KMS-11 (cell line): ENCODE measurements at regions not wholly inside any gene's neighbourhood (a gene's known extent, or its start where the extent isn't known, plus 50 kb on each side); places are given as distances from the start of the nearest gene placed in this dataset.

Experiments used
- H2AFZ ChIP-seq: fragments of 200-600 bp; sonication (generic); 2 replicates; pipeline ENCODE4 v1.6.1; 2016; ENCODE audit warnings: antibody characterized with exemption, mixed run types, low read depth
- H3K27ac ChIP-seq: fragments of 200-600 bp; sonication (generic); 2 replicates; pipeline ENCODE4 v1.6.1; 2016; ENCODE audit warnings: mild to moderate bottlenecking, mixed run types
- H3K27me3 ChIP-seq: fragments of 200-600 bp; sonication (generic); 2 replicates; pipeline ENCODE4 v1.6.1; 2017; ENCODE audit warnings: mild to moderate bottlenecking, low read depth, mixed run types, moderate library complexity; ENCODE audit not compliant: insufficient read depth
- H3K36me3 ChIP-seq: fragments of 200-600 bp; sonication (generic); 2 replicates; pipeline ENCODE4 v1.6.1; 2017; ENCODE audit warnings: mild to moderate bottlenecking, mixed run types; ENCODE audit not compliant: insufficient read depth
- H3K4me1 ChIP-seq: fragments of 200-600 bp; sonication (generic); 2 replicates; pipeline ENCODE4 v1.6.1; 2016; ENCODE audit warnings: mild to moderate bottlenecking, low read depth, mixed run types; ENCODE audit not compliant: poor library complexity, severe bottlenecking
- H3K4me2 ChIP-seq: fragments of 200-600 bp; sonication (generic); 2 replicates; pipeline ENCODE4 v1.7.0; 2016; ENCODE audit warnings: mild to moderate bottlenecking, mixed run types
- H3K4me3 ChIP-seq: fragments of 200-600 bp; sonication (generic); IDR thresholded peaks from 2 replicates; pipeline ENCODE4 v1.6.1; 2017; ENCODE audit warnings: low read depth, low read length, mixed read lengths; ENCODE audit not compliant: insufficient read depth
- H3K79me2 ChIP-seq: fragments of 200-600 bp; sonication (generic); 2 replicates; pipeline ENCODE4 v1.6.1; 2016; ENCODE audit warnings: low read depth, mixed run types; ENCODE audit not compliant: insufficient read depth
- H3K9ac ChIP-seq: fragments of 200-600 bp; sonication (generic); 2 replicates; pipeline ENCODE4 v1.6.1; 2016; ENCODE audit warnings: mild to moderate bottlenecking, mixed run types
- H4K20me1 ChIP-seq: fragments of 200-600 bp; sonication (generic); 2 replicates; pipeline ENCODE4 v1.6.1; 2016; ENCODE audit warnings: mild to moderate bottlenecking, mixed run types; ENCODE audit not compliant: insufficient read depth
- TF ChIP-seq, protein P1 (sequence below): fragments of 200-600 bp; sonication (generic); conservative IDR thresholded peaks from 2 replicates; pipeline ENCODE4 v1.6.1; 2017; ENCODE audit warnings: low read depth, mild to moderate bottlenecking, antibody characterized with exemption, low read length, moderate library complexity, mixed read lengths

DNA sequence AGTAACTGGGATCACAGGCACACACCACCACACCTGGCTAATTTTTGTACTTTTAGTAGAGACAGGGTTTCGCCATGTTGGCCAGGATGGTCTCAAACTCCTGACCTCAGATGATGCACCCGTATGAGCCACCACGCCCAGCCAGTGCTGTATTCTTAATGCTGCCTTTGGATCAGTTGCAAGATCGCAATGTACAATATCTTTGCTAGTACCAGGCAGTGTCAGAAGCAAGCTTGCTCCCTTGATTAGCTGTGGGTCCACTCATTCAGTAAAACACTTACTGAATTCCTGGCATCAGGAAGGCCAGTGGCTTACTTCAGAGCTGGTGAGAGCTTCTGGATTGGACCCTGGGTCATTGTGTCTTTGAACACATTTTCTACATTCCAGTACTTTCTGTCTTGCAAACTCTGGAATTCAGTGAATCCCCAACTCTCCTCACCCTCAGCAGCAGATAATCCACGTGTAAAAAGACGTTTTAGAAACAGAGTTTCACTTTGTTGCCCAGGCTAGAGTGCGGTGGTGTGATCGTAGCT is 1183.7 kb downstream of the AACS start:
- Histone ChIP-seq H3K9ac (no peak overlapping the region), H3K27ac (no peak overlapping the region), H3K4me1 (no peaks in the 10 kb centered on the region), H2AFZ (no peak overlapping the region), H4K20me1 (no peaks in the 10 kb centered on the region), H3K4me3 (no peak overlapping the region), H3K4me2 (no peak overlapping the region), H3K27me3 (no peaks in the 10 kb centered on the region), H3K36me3 (no peaks in the 10 kb centered on the region), H3K79me2 (no peaks in the 10 kb centered on the region)
- TF ChIP-seq, protein P1, sequence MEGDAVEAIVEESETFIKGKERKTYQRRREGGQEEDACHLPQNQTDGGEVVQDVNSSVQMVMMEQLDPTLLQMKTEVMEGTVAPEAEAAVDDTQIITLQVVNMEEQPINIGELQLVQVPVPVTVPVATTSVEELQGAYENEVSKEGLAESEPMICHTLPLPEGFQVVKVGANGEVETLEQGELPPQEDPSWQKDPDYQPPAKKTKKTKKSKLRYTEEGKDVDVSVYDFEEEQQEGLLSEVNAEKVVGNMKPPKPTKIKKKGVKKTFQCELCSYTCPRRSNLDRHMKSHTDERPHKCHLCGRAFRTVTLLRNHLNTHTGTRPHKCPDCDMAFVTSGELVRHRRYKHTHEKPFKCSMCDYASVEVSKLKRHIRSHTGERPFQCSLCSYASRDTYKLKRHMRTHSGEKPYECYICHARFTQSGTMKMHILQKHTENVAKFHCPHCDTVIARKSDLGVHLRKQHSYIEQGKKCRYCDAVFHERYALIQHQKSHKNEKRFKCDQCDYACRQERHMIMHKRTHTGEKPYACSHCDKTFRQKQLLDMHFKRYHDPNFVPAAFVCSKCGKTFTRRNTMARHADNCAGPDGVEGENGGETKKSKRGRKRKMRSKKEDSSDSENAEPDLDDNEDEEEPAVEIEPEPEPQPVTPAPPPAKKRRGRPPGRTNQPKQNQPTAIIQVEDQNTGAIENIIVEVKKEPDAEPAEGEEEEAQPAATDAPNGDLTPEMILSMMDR, result no peak

DNA sequence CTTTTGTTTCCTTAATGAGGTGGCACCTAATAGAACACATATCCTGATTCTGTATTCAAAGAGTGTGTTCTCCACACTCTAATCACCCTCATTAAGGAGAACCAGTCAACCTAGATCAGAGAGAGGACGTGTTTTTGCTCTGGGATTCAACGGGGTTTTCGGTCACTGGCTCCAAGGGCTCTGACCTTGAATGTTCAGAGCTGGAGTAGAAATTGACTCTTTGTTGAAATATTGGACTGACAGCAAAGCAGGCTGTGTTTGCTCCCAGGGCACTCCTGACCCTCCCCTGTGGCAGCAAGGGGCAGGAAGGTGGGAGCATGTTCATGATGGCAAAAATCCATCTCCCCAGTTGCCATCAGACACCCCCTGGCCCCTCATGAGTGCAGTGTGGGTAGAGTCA is 1193.0 kb downstream of the AACS start:
- Histone ChIP-seq H3K27me3 (no peaks in the 10 kb centered on the region), H3K4me2 (no peak overlapping the region), H2AFZ (no peak overlapping the region), H3K4me3 (no peak overlapping the region), H3K79me2 (no peaks in the 10 kb centered on the region), H3K9ac (no peak overlapping the region), H3K27ac (no peak overlapping the region), H3K36me3 (no peaks in the 10 kb centered on the region), H4K20me1 (no peaks in the 10 kb centered on the region), H3K4me1 (no peaks in the 10 kb centered on the region)
- TF ChIP-seq, protein P1, result no peak

DNA sequence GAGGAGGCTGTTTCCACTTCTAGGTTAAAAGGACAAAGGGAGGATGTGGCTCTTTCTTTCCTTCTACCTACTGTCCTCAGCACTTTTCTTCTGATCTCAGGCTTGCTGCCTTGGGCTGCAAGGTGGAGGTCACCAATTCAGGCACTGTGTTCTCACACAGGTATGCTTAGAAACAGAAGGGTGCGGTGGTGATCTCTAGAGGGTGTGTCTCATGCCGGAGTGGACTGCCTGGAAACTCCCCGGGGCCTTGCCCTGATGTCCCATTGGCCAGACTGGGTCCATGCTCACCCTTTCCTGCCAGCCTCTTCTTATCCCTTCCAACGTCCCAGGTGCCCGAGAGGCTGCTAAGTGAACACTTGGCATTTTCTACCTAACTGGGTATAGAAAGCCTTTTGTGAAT is 1197.6 kb downstream of the AACS start:
- TF ChIP-seq, protein P1, result no peak

DNA sequence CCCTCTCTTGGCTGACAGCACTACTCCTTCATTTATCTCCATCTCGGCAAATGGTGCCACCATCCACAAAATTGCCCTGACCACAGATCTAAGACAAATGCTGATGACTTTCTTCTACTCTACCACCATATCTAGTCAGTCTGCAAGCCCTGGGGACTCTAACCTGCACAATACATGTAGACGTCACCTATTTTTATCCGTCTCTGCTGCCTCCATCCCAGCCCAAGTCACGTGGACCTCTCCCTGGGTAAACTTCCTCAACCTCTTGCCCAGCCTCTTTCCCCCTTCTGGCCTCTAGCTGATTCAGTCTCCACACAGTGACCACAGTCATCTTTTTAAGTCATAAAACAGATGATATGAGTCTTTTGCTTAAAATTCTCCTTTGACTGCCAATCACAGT is 1203.0 kb downstream of the AACS start:
- Histone ChIP-seq H3K27ac (no peak overlapping the region), H3K36me3 (no peaks in the 10 kb centered on the region), H2AFZ (no peak overlapping the region), H3K27me3 (no peaks in the 10 kb centered on the region), H3K4me1 (no peaks in the 10 kb centered on the region), H3K79me2 (no peaks in the 10 kb centered on the region), H3K4me2 (no peak overlapping the region), H3K4me3 (no peak overlapping the region), H4K20me1 (no peaks in the 10 kb centered on the region), H3K9ac (no peak overlapping the region)
- TF ChIP-seq, protein P1, result no peak

More for the DNA sequence above, 1197.6 kb downstream of the AACS start:
- H3K4me3 ChIP-seq, result no peak overlapping the region
- no peaks in the 10 kb centered on the region for H3K4me1 ChIP-seq
- H3K27ac ChIP-seq, result no peak overlapping the region
- H3K9ac ChIP-seq, result no peak overlapping the region
- H3K79me2 ChIP-seq, result no peaks in the 10 kb centered on the region
- no peaks in the 10 kb centered on the region for H4K20me1 ChIP-seq
- H2AFZ ChIP-seq, result no peak overlapping the region
- H3K27me3 ChIP-seq, result no peaks in the 10 kb centered on the region
- no peak overlapping the region for H3K4me2 ChIP-seq
- H3K36me3 ChIP-seq, result no peaks in the 10 kb centered on the region
